ENCODE measurements at regions not wholly inside any gene's neighbourhood (a gene's known extent, or its start where the extent isn't known, plus 50 kb on each side); places are given as distances from the start of the nearest gene placed in this dataset.
"Not testable (repeated sequence)": the region's sequence is repeated elsewhere in the genome, so short reads cannot be mapped to it uniquely, and the experiment has no call there.

DNA sequence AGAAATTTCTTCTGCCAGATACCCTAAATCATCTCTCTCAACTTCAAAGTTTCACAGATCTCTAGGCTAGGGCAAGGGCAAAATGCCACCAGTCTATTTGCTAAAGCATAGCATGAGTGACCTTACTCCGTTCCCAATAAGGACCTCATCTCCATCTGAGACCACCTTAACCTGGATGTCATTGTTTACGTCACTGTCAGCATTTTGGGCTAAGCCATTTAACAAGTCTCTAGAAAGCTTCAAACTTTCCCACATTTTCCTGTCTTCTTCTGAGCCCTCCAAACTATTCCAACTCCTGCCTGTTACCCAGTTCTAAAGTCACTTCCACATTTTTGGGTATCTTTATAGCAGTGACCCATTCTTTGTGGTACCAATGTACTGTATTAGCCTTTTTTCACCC is 259.2 kb upstream of the KITLG start:
- no peak for DNase-seq (ENCODE audit: extremely low read depth in 1 of 11, low read depth in 9 of 11, low spot score in 4 of 11)

DNA sequence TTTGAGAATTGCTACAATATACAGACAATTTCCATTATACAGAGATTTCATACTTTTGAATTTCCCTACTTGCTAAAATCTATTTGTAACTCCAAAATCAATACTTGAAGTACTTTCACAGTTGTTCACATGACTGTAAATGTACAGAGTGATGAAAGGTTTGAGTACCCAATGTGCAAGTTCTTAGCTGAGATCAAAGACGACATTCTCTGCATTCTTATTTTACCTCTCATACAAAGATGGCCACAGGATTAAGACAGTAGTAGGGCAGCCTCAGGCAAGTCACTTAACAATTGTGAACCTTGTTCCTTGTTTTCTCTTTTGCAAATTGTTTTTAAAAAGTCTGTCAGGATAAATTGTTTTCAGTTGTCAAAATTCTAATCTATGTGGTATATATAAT is 255.9 kb upstream of the KITLG start:
- DNase-seq (ENCODE audit: extremely low read depth in 1 of 11, low read depth in 9 of 11, low spot score in 4 of 11), result no peak

DNA sequence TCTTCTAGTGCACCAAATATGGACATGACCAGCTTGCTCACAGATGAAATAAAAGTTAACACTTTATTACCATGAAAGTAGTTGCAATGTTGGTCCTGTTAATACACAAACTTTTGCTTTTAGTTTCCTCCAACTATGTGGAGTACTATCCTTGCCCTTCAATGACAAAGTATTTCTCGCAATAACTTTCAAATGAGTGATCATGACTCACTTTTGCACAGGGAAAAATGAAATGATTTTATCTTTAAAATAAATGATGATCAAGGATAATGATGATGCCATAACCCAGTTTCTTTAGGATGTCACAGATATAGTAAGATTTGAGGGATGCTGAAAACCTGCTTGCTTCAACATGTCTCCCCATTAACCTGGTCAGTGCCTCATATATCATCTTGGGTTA is 254.0 kb upstream of the KITLG start:
- DNase-seq (ENCODE audit: extremely low read depth in 1 of 11, low read depth in 9 of 11, low spot score in 4 of 11), result no peak

DNA sequence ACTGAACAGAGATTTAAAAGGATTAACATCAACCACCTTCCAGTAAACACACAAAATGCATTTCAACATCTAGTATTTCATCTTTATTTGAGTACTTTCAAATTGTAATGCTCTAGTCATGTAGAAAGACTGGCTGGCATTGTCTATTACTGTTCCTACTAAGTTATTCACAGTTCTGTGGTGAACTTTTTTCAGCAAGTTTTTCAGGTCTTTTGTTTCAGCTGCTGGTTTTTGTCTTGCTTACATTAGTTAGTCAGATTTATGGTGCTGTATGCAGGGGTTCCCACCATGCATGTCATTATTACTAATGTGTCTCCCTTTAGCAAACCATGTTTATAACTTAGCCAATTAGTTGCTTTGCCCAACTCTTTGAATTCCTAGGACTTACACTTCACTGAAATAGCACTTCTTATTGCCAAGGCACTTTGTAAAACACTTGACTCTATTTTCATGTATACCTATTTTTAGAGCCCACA is 253.4 kb upstream of the KITLG start:
- DNase-seq (ENCODE audit: extremely low read depth in 1 of 11, low read depth in 9 of 11, low spot score in 4 of 11), result no peak

DNA sequence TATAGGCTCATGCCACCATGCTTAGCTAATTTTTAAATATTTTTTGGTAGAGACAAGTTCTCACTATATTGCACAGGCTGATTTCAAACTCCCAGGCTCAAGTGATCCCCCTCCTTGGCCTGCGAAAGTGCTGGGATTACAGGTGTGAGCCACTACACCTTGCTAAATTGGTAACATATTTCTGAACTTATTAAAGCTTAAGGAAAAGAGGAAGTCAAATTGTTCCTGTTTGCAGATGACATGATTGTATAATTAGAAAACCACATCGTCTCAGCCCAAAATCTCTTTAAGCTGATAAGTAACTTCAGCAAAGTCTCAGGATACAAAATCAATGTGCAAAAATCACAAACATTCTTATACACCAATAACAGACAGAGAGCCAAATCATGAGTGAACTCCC is 248.3 kb upstream of the KITLG start:
- not testable (repeated sequence) for DNase-seq (ENCODE audit: extremely low read depth in 1 of 11, low read depth in 9 of 11, low spot score in 4 of 11)

DNA sequence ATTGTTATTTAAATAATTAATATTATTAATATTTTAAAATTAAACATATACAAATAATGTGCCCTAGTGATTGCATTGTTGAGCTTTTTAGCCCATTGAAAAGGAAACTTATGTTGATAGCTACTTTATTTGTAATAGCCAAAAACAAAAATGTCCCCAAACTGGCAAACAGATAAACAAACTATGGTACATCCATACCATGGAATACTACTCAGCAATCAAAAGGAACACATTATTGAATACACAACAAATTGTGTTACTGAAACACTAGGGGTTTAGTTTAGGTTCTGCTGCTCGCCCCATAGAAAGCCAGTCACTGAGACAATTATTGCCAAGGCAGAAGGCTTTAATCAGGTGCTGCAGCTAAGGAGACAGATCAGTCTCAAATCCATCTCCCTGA is 239.7 kb upstream of the KITLG start:
- no peak for DNase-seq (ENCODE audit: extremely low read depth in 1 of 11, low read depth in 9 of 11, low spot score in 4 of 11)

DNA sequence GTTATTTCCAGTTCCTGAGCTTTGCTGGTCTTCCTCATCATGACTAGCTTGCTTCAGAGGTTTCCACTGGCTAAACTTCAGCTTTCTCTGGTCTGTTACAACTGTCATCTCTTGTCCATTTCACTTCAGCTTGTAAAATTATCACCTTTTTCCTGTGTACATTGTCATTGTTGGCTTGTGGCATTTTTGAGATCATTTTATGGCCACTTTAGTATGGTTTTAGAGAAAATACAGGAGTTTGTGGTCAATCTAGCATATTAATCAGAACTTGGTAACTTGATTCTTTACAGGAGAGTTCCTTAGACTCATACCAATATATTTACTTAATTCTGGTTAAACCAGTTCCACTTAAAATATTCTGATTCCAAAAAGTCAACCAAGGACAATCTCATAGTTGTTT is 235.9 kb upstream of the KITLG start:
- DNase-seq (ENCODE audit: extremely low read depth in 1 of 11, low read depth in 9 of 11, low spot score in 4 of 11), result peak in 3 of 11 donors; percentile 0 to 15 (median 15)

DNA sequence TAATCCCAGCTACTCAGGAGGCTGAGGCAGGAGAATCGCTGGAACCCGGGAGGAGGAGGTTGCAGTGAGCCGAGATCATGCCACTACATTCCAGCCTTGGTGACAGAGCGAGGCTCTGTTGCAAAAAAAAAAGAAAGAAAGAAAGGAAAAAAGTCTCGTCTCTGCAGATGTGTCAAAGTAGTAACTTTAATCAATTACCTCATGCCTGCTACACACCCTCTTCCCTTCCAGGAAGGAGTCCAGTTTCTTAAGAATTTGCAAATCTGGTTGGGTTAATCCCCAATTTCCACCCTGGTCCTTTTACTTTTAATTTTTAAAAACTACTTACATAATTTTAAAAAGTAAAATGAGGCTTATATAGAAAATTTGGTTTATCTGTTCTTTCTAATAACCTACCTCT is 234.5 kb upstream of the KITLG start:
- DNase-seq (ENCODE audit: extremely low read depth in 1 of 11, low read depth in 9 of 11, low spot score in 4 of 11), result no peak

DNA sequence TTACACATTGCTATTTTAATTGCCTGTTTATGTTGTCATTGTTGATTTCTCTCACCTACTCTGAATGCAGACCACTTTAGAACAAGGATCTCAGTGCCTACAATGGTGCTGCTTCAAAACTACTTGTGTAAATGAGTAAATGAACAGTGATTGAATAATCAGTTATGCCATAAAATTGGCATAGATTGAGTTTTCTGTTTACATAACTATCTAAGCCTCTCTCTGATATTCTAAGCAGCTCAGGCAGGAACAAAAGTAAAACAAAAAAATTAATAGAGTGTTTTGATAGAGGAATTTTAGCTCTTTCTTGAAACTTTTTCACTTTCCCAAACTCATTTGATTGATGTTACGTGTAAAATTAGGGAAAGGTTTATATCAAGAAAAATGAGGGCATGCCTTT is 232.3 kb upstream of the KITLG start:
- no peak for DNase-seq (ENCODE audit: extremely low read depth in 1 of 11, low read depth in 9 of 11, low spot score in 4 of 11)

DNA sequence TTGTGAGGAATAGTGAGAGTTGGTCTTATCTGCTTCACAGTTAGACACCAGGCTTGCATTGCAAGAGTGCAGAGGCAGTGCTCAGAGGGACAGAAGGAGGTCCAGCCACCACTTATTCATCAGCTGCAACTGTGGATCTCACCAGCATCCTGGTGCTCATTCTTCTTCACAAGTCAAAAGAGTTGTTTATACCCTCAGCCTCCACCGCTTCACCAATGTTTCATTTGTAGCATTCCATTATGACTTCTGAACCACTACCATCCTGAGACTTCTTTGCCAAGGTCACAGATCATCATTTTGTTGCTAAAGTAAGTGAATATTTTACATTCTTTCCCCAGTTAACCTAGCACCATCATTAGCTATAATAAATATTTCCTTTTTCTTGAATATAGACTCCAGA is 230.5 kb upstream of the KITLG start:
- no peak for DNase-seq (ENCODE audit: extremely low read depth in 1 of 11, low read depth in 9 of 11, low spot score in 4 of 11)

DNA sequence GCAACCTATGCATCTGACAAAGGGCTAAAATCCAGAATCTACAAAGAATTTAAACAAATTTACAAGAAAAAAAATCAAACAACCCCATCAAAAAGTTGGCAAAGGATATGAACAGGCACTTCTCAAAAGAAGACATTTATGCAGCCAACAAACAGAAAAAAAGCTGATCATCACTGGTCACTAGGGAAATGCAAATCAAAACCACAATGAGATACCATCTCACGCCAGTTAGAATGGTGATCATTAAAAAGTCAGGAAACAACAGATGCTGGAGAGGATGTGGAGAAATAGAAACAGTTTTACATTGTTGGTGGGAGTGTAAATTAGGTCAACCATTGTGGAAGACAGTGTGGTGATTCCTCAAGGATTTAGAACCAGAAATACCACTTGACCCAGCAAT is 229.6 kb upstream of the KITLG start:
- not testable (repeated sequence) for DNase-seq (ENCODE audit: extremely low read depth in 1 of 11, low read depth in 9 of 11, low spot score in 4 of 11)

DNA sequence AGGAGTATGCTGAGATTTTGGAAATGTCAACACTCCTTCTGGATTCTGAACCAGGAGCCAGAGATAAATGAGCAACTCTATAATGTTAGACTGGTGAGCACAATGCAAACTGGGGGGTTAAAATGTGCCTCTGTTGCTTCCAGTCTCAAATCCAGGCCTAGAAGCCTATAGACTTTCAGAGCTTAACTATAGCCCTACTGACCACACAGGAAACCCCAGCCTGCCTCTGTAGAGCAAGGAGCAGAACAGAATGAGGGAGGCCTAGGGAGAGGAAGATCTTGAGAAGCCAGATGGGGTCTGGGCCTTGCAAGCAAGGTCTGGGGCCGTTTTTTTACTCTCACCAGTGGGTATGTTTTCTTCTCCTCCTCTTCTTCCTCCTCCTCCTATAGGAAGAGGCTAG is 225.4 kb upstream of the KITLG start:
- DNase-seq (ENCODE audit: extremely low read depth in 1 of 11, low read depth in 9 of 11, low spot score in 4 of 11), result no peak

DNA sequence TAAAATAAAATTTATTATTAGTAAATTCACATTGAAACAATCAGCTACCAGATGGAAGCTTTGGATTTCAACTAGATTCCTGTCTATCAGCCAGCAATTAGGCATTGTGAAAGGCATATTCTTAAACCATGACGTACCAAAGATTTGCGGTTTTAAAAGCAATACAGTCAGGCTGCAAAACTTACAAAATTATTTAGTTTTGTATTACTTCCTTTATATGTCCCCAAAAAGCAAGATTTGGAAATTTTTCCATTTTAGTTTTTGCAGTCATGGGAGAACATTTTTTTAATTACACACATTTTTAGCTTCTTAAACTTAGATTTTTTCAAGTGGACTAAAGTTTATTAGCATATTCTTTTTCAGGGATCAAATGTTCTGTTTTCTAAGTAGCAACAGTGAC is 225.0 kb upstream of the KITLG start:
- no peak for DNase-seq (ENCODE audit: extremely low read depth in 1 of 11, low read depth in 9 of 11, low spot score in 4 of 11)

DNA sequence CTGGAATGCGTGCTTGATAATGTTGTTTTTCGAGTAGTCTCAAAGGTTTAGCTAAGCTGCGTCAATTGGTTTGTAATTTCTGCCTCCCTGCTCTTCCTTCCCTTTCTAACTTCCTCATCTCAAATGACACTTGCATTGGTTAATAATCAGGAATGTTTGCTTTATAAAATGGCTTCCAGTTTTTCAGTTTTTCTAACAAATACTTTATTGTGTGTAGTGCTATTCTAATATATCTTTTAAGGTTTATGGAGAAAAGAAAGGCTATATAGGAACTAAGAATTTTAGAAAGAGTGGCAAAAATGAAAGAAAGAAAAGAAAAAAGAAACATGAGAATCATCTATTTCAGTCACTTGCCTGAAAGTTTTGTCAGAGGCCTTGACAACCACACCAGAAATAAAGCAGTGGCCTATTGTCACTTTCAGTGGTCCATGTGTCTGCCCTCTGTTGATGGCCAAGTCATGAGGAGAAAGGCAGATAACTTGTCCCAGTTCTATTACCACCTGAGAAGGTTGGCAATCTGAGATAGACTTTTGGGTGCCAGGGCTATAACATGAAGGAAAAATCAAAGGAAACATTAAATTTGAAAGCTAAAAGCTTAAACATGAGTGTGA is 221.9 kb upstream of the KITLG start:
- no peak for DNase-seq (ENCODE audit: extremely low read depth in 1 of 11, low read depth in 9 of 11, low spot score in 4 of 11)

DNA sequence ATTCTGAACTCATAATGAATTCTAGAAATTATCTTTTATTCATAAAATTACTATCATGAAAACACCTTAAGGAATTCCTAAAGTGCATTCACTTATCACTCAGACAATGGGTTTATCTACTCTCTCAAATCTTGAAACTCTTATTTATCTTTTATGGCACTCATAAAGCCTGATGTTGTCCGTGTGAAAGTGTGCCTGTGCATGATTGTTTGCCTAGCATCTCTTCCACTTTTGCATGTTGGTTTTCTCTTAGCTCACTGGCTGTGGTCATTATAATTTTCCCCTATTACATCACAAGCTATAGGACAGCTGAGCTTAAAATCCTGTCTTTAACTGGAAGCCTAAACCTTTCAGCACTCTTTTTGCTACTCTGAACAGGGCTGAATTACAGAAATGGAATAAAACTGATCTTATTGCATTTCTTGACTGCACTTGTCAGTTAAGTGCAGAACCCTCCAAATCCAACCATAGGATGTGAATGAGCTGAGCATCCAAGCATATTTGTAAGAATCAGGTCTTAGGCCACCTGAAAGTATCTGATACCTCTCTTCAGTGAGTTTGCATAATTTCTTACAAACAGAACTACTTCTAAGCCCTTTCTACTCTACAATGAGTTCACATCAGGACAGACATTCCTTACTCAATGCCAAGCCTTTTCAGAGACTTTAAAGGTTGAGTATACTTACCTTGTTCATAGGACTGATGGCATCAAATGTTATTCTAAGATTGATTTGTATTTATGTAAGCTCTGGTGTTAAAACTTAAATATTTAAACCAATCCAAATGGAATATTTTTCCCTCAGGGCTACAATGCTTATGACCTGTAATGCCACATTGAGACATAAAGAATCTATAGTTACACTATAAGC is 221.2 kb upstream of the KITLG start:
- no peak for DNase-seq (ENCODE audit: extremely low read depth in 1 of 11, low read depth in 9 of 11, low spot score in 4 of 11)

DNA sequence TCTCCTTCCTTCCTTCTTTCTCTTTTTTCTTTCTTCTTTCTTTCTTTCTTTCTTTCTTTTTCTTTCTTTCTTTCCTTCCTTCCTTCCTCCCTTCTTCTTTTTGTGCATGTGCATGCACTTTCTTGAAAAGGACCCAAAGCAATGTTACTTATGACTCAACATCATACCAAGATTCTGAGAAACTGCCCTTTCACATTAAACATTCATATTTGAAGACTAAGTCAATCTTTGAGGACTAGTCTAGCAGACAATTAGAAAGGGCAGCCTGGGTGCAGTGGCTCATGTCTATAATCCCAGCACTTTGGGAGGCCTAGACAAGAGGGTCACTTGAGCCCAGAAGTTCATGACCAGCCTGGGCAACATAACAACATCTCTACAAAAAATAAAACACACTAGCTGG is 212.8 kb upstream of the KITLG start:
- DNase-seq (ENCODE audit: extremely low read depth in 1 of 11, low read depth in 9 of 11, low spot score in 4 of 11), result no peak

DNA sequence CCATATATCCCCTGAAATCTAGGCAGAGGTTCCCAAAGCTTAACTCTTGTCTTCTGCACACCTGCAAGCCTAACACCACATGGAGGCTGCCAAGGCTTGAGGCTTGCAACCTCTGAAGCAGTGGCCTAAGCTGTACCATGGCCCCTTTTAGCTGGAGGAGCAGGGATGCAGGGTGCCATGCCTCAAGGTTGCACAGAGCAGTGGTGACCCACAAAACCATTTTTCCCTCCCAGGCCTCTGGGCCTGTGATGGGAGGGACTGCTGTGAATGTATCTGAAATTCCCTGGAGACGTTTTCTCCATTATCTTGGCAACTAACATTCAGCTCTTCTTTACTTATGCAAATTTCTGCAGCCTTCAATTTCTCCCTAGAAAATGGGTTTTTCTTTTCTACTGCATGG is 210.0 kb upstream of the KITLG start:
- DNase-seq (ENCODE audit: extremely low read depth in 1 of 11, low read depth in 9 of 11, low spot score in 4 of 11), result no peak

DNA sequence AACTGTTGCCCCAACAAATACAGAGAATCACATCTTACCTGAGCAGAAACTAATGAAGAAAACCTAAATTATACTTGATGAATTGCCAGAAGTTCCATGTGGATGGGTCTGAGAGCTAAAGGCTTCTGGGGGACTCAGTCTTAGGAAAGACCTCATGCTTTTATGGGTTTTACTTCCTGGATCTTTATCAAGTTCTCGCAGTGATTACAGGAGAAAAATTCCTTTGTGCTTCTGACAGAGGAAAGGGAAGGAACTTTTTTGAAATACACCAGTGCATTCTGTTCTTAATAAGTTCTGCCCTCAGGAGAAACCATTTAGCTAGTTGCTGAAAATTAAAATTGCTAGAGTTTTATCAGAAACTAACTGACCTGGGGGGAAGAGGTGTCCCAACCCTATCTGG is 203.9 kb upstream of the KITLG start:
- DNase-seq (ENCODE audit: extremely low read depth in 1 of 11, low read depth in 9 of 11, low spot score in 4 of 11), result peak in 1 of 11 donors; percentile 2

DNA sequence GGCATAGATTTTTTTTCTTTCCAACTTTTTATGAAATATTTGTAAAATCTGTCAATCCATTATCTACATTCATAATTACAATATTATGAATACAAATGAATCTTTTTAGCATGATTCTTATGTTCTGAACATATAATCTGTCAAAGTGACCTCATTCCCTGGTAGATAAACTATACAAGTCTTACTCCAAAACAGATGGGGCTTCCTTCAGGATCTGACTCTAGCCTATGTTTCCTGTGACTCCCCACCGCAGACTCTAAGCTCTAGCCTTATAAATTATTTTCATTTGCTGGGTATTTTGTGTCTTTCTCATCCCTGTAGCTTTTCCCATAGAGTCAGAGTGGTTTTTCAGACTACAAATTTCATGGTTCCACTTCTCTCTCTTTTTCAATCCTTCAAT is 202.1 kb upstream of the KITLG start:
- no peak for DNase-seq (ENCODE audit: extremely low read depth in 1 of 11, low read depth in 9 of 11, low spot score in 4 of 11)

DNA sequence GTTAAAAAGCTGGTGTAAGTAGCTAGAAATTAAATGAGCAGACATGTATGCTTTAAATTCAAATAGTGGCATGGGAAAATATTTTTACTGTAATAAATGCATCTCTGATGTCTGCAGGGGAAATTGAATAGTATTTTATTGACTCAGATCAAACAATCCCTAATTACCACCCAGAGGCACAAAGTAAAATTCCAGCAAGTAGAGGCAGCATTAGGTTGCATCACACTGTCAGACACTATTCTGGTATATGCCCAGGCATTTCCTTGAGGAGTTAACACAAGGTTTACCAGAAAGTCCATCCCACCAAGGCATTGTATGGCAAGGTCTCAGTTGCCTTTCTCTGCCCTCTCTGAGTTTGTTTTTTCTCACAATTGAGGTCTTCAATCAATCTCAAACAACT is 201.6 kb upstream of the KITLG start:
- no peak for DNase-seq (ENCODE audit: extremely low read depth in 1 of 11, low read depth in 9 of 11, low spot score in 4 of 11)

DNA sequence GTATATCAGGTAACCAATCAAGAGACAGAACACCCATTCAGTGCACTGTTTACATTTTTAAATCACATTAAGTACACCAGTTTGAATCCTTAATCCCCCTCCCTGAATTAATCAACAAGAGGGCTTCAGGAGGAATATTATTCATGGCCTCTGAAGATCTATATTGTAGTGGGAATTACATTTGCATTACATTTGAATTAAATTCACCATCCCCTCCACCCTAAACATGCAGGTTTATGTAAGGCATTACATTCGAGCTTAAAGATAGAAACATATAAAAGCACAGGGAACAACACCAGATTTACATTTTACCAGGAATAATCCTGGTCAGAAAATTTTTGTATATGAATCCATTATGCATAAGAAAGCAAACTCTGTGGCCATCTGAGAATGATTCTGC is 197.8 kb upstream of the KITLG start:
- DNase-seq (ENCODE audit: extremely low read depth in 1 of 11, low read depth in 9 of 11, low spot score in 4 of 11), result no peak

Data from renal cortex interstitium (tissue), 11 donors.